ENCODE measurements at regions not wholly inside any gene's neighbourhood (a gene's known extent, or its start where the extent isn't known, plus 50 kb on each side); places are given as distances from the start of the nearest gene placed in this dataset.

DNA sequence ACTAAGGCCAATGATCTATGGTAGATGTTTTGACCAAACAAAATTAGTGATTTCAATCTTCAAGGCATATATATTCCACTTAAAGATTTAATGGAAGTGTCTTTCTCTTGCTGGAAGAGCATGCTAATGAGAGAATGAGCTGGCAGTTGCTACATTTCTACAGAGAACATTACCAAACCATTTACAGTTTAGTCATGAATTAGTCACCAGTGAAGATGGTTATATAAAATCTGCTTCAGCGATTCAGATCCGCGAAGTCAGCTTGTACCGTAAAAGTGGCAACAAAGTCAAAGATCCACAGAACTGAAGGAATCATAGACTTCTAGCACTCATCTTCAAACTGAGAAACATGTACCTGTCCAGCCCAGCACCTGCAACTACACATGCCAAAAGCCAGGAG, 156.3 kb downstream of the SLITRK5 start:
- Histone ChIP-seq H3K36me3 (ENCODE audit: control insufficient read depth in 1 of 2, insufficient read depth in 2 of 2, low read length in 2 of 2) (no peaks in the 10 kb centered on the region), H3K79me2 (ENCODE audit: control insufficient read depth, insufficient read depth, low read length, poor library complexity) (no peaks in the 10 kb centered on the region), H4K12ac (ENCODE audit: low read depth, low read length) (no peak overlapping the region), H3K27me3 (ENCODE audit: insufficient read depth, low read length) (no peaks in the 10 kb centered on the region), H2AK5ac (ENCODE audit: low read length) (no peak overlapping the region), H3K14ac (ENCODE audit: low read length) (no peak overlapping the region), H4K8ac (ENCODE audit: low read depth, low read length) (no peak overlapping the region), H3K9me3 (ENCODE audit: insufficient read depth, low read depth, low read length) (no peaks in the 10 kb centered on the region), H3K4me1 (ENCODE audit: control insufficient read depth in 1 of 2, insufficient read depth in 2 of 2, low read length in 2 of 2) (no peaks in the 10 kb centered on the region), H3K18ac (ENCODE audit: low read length) (no peak overlapping the region), H3K27ac (ENCODE audit: low read depth, low read length) (no peak overlapping the region), H3K79me1 (ENCODE audit: low read length) (no peaks in the 10 kb centered on the region), H3K4me3 (ENCODE audit: low read depth, low read length) (no peak overlapping the region), H2BK5ac (ENCODE audit: low read depth, low read length, poor library complexity) (no peak overlapping the region), H3K4ac (ENCODE audit: low read depth, low read length) (no peak overlapping the region), H2AFZ (ENCODE audit: insufficient read depth, low read length, poor library complexity) (no peak overlapping the region), H3K4me2 (ENCODE audit: low read length) (no peak overlapping the region), H3K9ac (ENCODE audit: low read length) (no peak overlapping the region), H2BK120ac (ENCODE audit: insufficient read depth, low read length, poor library complexity) (no peak overlapping the region), H3K23ac (ENCODE audit: low read length) (no peak overlapping the region), H4K91ac (ENCODE audit: low read depth, low read length) (no peak overlapping the region), H2BK12ac (ENCODE audit: low read length) (no peak overlapping the region)
- no CpG with 5 or more reads among the region's 4 CpGs for WGBS (ENCODE audit: extremely low coverage, insufficient coverage, insufficient read length)
- DNase-seq, result no peak

DNA sequence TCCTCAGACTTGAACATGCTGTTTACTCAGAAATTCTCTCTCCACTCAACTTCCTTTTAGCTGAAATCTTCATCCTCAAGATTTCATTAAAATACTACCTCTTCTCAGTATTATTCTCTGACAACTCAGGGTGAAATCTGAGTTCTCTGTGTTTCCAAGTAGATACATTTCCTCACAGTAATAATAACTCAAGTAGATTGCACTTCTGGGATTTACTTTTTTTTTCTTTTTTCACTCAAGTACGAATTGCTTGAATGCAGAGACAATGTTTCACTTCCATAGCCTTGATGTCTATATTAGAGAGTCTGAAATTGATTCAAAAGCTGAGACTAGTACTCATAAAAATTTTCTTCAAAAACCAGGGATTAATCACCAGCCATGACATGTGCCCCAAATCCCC, 166.4 kb downstream of the SLITRK5 start:
- Histone ChIP-seq H3K4me2 (ENCODE audit: low read length) (no peak overlapping the region), H3K23ac (ENCODE audit: low read length) (no peak overlapping the region), H3K14ac (ENCODE audit: low read length) (no peak overlapping the region), H3K79me1 (ENCODE audit: low read length) (no peaks in the 10 kb centered on the region), H3K9me3 (ENCODE audit: insufficient read depth, low read depth, low read length) (no peaks in the 10 kb centered on the region), H2AFZ (ENCODE audit: insufficient read depth, low read length, poor library complexity) (no peak overlapping the region), H3K4me1 (ENCODE audit: control insufficient read depth in 1 of 2, insufficient read depth in 2 of 2, low read length in 2 of 2) (no peaks in the 10 kb centered on the region), H3K36me3 (ENCODE audit: control insufficient read depth in 1 of 2, insufficient read depth in 2 of 2, low read length in 2 of 2) (no peaks in the 10 kb centered on the region), H2BK12ac (ENCODE audit: low read length) (no peak overlapping the region), H4K91ac (ENCODE audit: low read depth, low read length) (no peak overlapping the region), H3K18ac (ENCODE audit: low read length) (no peak overlapping the region), H3K27ac (ENCODE audit: low read depth, low read length) (no peak overlapping the region), H4K8ac (ENCODE audit: low read depth, low read length) (no peak overlapping the region), H4K12ac (ENCODE audit: low read depth, low read length) (no peak overlapping the region), H2BK5ac (ENCODE audit: low read depth, low read length, poor library complexity) (no peak overlapping the region), H3K4ac (ENCODE audit: low read depth, low read length) (no peak overlapping the region), H3K9ac (ENCODE audit: low read length) (no peak overlapping the region), H3K79me2 (ENCODE audit: control insufficient read depth, insufficient read depth, low read length, poor library complexity) (no peaks in the 10 kb centered on the region), H2AK5ac (ENCODE audit: low read length) (no peak overlapping the region), H3K27me3 (ENCODE audit: insufficient read depth, low read length) (no peaks in the 10 kb centered on the region), H3K4me3 (ENCODE audit: low read depth, low read length) (no peak overlapping the region), H2BK120ac (ENCODE audit: insufficient read depth, low read length, poor library complexity) (no peak overlapping the region)
- DNase-seq, result no peak
- WGBS (ENCODE audit: extremely low coverage, insufficient coverage, insufficient read length), result no CpG with 5 or more reads among the region's 1 CpG

DNA sequence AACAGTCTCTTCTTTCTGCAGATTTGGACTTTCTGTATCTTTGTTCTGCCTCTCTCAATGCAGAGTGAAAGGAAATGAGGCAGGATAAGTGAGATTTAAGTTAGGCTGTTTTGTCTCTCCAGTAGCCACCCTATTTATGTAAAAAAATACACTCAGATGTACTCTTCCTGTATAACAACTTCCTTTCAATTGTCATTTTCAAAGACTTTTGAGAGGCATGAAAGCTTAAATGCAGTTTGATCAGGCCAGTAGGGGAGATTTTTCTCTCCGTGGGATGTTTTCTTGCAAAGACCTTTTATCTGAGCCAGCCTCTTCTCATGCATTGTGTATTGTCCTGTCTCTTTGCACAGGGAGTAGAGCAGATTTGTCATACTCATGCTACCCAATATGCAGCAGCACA, 166.8 kb downstream of the SLITRK5 start:
- no peak overlapping the region for H4K12ac ChIP-seq (ENCODE audit: low read depth, low read length)
- H3K14ac ChIP-seq (ENCODE audit: low read length), result no peak overlapping the region
- H2BK5ac ChIP-seq (ENCODE audit: low read depth, low read length, poor library complexity), result no peak overlapping the region
- no peak overlapping the region for H3K4me3 ChIP-seq (ENCODE audit: low read depth, low read length)
- no peaks in the 10 kb centered on the region for H3K9me3 ChIP-seq (ENCODE audit: insufficient read depth, low read depth, low read length)
- H3K4me2 ChIP-seq (ENCODE audit: low read length), result no peak overlapping the region
- H3K27ac ChIP-seq (ENCODE audit: low read depth, low read length), result no peak overlapping the region
- no peaks in the 10 kb centered on the region for H3K4me1 ChIP-seq (ENCODE audit: control insufficient read depth in 1 of 2, insufficient read depth in 2 of 2, low read length in 2 of 2)
- no peak overlapping the region for H4K8ac ChIP-seq (ENCODE audit: low read depth, low read length)
- no peak overlapping the region for H2BK12ac ChIP-seq (ENCODE audit: low read length)
- no peaks in the 10 kb centered on the region for H3K36me3 ChIP-seq (ENCODE audit: control insufficient read depth in 1 of 2, insufficient read depth in 2 of 2, low read length in 2 of 2)
- no peaks in the 10 kb centered on the region for H3K79me1 ChIP-seq (ENCODE audit: low read length)
- no peak overlapping the region for H3K9ac ChIP-seq (ENCODE audit: low read length)
- H3K23ac ChIP-seq (ENCODE audit: low read length), result no peak overlapping the region
- H2BK120ac ChIP-seq (ENCODE audit: insufficient read depth, low read length, poor library complexity), result no peak overlapping the region
- no peak overlapping the region for H4K91ac ChIP-seq (ENCODE audit: low read depth, low read length)
- no peaks in the 10 kb centered on the region for H3K79me2 ChIP-seq (ENCODE audit: control insufficient read depth, insufficient read depth, low read length, poor library complexity)
- no peak overlapping the region for H3K4ac ChIP-seq (ENCODE audit: low read depth, low read length)
- H2AK5ac ChIP-seq (ENCODE audit: low read length), result no peak overlapping the region
- WGBS (ENCODE audit: extremely low coverage, insufficient coverage, insufficient read length), result no CpG with 5 or more reads among the region's 1 CpG
- no peak for DNase-seq
- no peak overlapping the region for H2AFZ ChIP-seq (ENCODE audit: insufficient read depth, low read length, poor library complexity)
- no peaks in the 10 kb centered on the region for H3K27me3 ChIP-seq (ENCODE audit: insufficient read depth, low read length)
- no peak overlapping the region for H3K18ac ChIP-seq (ENCODE audit: low read length)

DNA sequence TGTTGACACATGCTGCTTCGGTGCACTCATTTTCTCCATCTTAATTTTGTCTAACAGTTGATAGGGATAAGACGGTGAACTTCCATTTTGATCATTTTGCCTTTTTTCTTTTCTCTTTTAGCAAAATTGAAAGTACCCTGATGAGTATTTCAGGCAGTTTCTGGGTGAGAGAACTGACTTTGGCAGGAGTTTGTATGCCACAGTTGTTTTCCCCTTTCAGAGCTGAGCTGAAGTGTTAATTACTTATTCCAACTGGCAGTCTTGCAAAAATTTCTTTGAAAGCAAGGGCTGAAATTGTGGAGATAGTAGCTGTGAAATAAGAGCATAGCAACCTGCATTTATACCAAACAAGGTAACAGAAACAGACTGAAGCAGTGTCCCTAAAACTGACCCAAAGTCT, 180.2 kb downstream of the SLITRK5 start:
- no peak overlapping the region for H4K12ac ChIP-seq (ENCODE audit: low read depth, low read length)
- no peaks in the 10 kb centered on the region for H3K27me3 ChIP-seq (ENCODE audit: insufficient read depth, low read length)
- H3K79me2 ChIP-seq (ENCODE audit: control insufficient read depth, insufficient read depth, low read length, poor library complexity), result no peaks in the 10 kb centered on the region
- H3K4me2 ChIP-seq (ENCODE audit: low read length), result no peak overlapping the region
- no peak overlapping the region for H2AK5ac ChIP-seq (ENCODE audit: low read length)
- no peak overlapping the region for H3K9ac ChIP-seq (ENCODE audit: low read length)
- H3K79me1 ChIP-seq (ENCODE audit: low read length), result no peaks in the 10 kb centered on the region
- H3K9me3 ChIP-seq (ENCODE audit: insufficient read depth, low read depth, low read length), result no peaks in the 10 kb centered on the region
- H2BK12ac ChIP-seq (ENCODE audit: low read length), result no peak overlapping the region
- no peak overlapping the region for H2BK120ac ChIP-seq (ENCODE audit: insufficient read depth, low read length, poor library complexity)
- no peak overlapping the region for H4K8ac ChIP-seq (ENCODE audit: low read depth, low read length)
- no peak overlapping the region for H4K91ac ChIP-seq (ENCODE audit: low read depth, low read length)
- DNase-seq, result no peak
- no CpG with 5 or more reads among the region's 2 CpGs for WGBS (ENCODE audit: extremely low coverage, insufficient coverage, insufficient read length)
- no peak overlapping the region for H2BK5ac ChIP-seq (ENCODE audit: low read depth, low read length, poor library complexity)
- no peak overlapping the region for H2AFZ ChIP-seq (ENCODE audit: insufficient read depth, low read length, poor library complexity)
- no peak overlapping the region for H3K4ac ChIP-seq (ENCODE audit: low read depth, low read length)
- no peaks in the 10 kb centered on the region for H3K4me1 ChIP-seq (ENCODE audit: control insufficient read depth in 1 of 2, insufficient read depth in 2 of 2, low read length in 2 of 2)
- H3K23ac ChIP-seq (ENCODE audit: low read length), result no peak overlapping the region
- no peak overlapping the region for H3K14ac ChIP-seq (ENCODE audit: low read length)
- no peak overlapping the region for H3K4me3 ChIP-seq (ENCODE audit: low read depth, low read length)
- no peak overlapping the region for H3K27ac ChIP-seq (ENCODE audit: low read depth, low read length)
- H3K18ac ChIP-seq (ENCODE audit: low read length), result no peak overlapping the region
- H3K36me3 ChIP-seq (ENCODE audit: control insufficient read depth in 1 of 2, insufficient read depth in 2 of 2, low read length in 2 of 2), result no peaks in the 10 kb centered on the region

Data from trophoblast cell (in vitro differentiated cells and primary cell).